ENCODE measurements at regions not wholly inside any gene's neighbourhood (a gene's known extent, or its start where the extent isn't known, plus 50 kb on each side); places are given as distances from the start of the nearest gene placed in this dataset.

GRCh38 chr7:12802070-12802469, 114.6 kb downstream of the ARL4A start:
- in situ Hi-C loops (cut with HindIII; ENCODE audit: low sequenced_read_pairs), result no loop called here
- H3K4me3 ChIP-seq (ENCODE audit: low read depth, low read length), result no peak overlapping the region
- no peak for DNase-seq (ENCODE audit: low read depth, low spot score)
- TF ChIP-seq CTCF (IDR thresholded peaks at IDR 0.05; ENCODE audit: low read depth, low read length), result no peak

GRCh38 chr7:12803542-12803941, 116.1 kb downstream of the ARL4A start:
- TF ChIP-seq CTCF (IDR thresholded peaks at IDR 0.05; ENCODE audit: low read depth, low read length), result no peak
- in situ Hi-C loops (cut with HindIII; ENCODE audit: low sequenced_read_pairs), result no loop called here
- H3K4me3 ChIP-seq (ENCODE audit: low read depth, low read length), result no peak overlapping the region
- DNase-seq (ENCODE audit: low read depth, low spot score), result no peak

- in situ Hi-C loops (cut with HindIII; ENCODE audit: low sequenced_read_pairs), result no loop called here
- H3K4me3 ChIP-seq (ENCODE audit: low read depth, low read length), result no peak overlapping the region
- TF ChIP-seq CTCF (IDR thresholded peaks at IDR 0.05; ENCODE audit: low read depth, low read length), result no peak
- DNase-seq (ENCODE audit: low read depth, low spot score), result no peak
These were observed 118.1 kb downstream of the ARL4A start for GRCh38 chr7:12805518-12805928.

- DNase-seq (ENCODE audit: low read depth, low spot score), result no peak
- in situ Hi-C loops (cut with HindIII; ENCODE audit: low sequenced_read_pairs), result no loop called here
- H3K4me3 ChIP-seq (ENCODE audit: low read depth, low read length), result no peak overlapping the region
- no peak for TF ChIP-seq CTCF (IDR thresholded peaks at IDR 0.05; ENCODE audit: low read depth, low read length)
These were observed 118.5 kb downstream of the ARL4A start for GRCh38 chr7:12805957-12806356.

- TF ChIP-seq CTCF (IDR thresholded peaks at IDR 0.05; ENCODE audit: low read depth, low read length), result no peak
- H3K4me3 ChIP-seq (ENCODE audit: low read depth, low read length), result no peak overlapping the region
- in situ Hi-C loops (cut with HindIII; ENCODE audit: low sequenced_read_pairs), result no loop called here
- DNase-seq (ENCODE audit: low read depth, low spot score), result no peak
These were observed 122.0 kb downstream of the ARL4A start for GRCh38 chr7:12809476-12809875.

- no peak for TF ChIP-seq CTCF (IDR thresholded peaks at IDR 0.05; ENCODE audit: low read depth, low read length)
- no peak overlapping the region for H3K4me3 ChIP-seq (ENCODE audit: low read depth, low read length)
- DNase-seq (ENCODE audit: low read depth, low spot score), result no peak
- in situ Hi-C loops (cut with HindIII; ENCODE audit: low sequenced_read_pairs), result no loop called here
These were observed 124.7 kb downstream of the ARL4A start for GRCh38 chr7:12812111-12812510.

GRCh38 chr7:12814107-12814506, 126.7 kb downstream of the ARL4A start:
- DNase-seq (ENCODE audit: low read depth, low spot score), result no peak
- no peak for TF ChIP-seq CTCF (IDR thresholded peaks at IDR 0.05; ENCODE audit: low read depth, low read length)
- no peak overlapping the region for H3K4me3 ChIP-seq (ENCODE audit: low read depth, low read length)
- in situ Hi-C loops (cut with HindIII; ENCODE audit: low sequenced_read_pairs), result no loop called here
